ENCODE measurements at regions not wholly inside any gene's neighbourhood (a gene's known extent, or its start where the extent isn't known, plus 50 kb on each side); places are given as distances from the start of the nearest gene placed in this dataset.

DNA sequence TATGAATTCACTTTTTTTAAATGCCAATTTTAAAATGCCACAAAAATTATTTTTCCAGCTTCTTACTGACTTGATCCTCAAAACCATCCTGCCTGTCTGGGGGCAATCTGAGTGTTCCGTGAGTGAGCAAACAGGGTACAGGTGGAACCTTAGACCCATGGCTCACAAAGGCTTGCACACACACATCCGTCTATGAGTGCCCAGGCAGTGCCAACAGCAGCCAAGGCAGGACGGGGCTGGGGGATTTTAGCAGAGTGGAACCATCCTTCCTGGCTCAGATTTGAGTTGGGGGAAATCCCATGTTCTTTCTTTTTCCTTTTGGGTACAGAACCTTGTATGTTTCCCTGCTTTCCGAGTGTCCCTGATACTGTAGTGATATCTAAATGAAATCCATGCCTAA lies 377.7 kb upstream of the MGMT start:
- H3K4me1 Mint-ChIP-seq (ENCODE audit: low read depth): no peaks in the 10 kb centered on the region
- no peaks in the 10 kb centered on the region for H3K27me3 Mint-ChIP-seq (ENCODE audit: insufficient read depth)
- TF ChIP-seq, protein P1, sequence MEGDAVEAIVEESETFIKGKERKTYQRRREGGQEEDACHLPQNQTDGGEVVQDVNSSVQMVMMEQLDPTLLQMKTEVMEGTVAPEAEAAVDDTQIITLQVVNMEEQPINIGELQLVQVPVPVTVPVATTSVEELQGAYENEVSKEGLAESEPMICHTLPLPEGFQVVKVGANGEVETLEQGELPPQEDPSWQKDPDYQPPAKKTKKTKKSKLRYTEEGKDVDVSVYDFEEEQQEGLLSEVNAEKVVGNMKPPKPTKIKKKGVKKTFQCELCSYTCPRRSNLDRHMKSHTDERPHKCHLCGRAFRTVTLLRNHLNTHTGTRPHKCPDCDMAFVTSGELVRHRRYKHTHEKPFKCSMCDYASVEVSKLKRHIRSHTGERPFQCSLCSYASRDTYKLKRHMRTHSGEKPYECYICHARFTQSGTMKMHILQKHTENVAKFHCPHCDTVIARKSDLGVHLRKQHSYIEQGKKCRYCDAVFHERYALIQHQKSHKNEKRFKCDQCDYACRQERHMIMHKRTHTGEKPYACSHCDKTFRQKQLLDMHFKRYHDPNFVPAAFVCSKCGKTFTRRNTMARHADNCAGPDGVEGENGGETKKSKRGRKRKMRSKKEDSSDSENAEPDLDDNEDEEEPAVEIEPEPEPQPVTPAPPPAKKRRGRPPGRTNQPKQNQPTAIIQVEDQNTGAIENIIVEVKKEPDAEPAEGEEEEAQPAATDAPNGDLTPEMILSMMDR (IDR thresholded peaks at IDR 0.05): no peak
- H3K9me3 Mint-ChIP-seq: peaks cover 58% of the 10 kb centered on the region
- H3K27ac Mint-ChIP-seq: no peak overlapping the region
- no peak overlapping the region for H3K4me3 Mint-ChIP-seq
- no peaks in the 10 kb centered on the region for H3K36me3 Mint-ChIP-seq (ENCODE audit: low read depth)
- no peak for DNase-seq

DNA sequence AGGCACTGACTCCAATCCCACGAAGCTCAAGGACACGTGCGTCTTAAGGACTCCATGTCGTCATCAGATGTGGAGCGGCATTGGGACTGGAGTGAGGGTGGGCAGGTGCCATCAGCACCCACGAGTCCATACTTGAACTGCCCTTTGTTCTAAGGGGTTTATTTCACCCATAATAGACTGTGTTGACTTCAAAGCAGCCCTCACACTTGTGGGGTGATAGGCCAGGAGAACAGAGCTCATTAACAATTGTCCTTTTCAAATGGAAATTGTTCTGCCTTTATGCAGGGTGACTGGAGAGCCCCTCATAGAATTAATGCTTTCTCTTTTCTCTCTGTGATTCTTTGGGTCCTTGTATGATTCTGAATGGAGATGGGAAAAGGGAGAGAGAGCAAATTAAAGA lies 376.9 kb upstream of the MGMT start:
- no peaks in the 10 kb centered on the region for H3K36me3 Mint-ChIP-seq (ENCODE audit: low read depth)
- H3K4me3 Mint-ChIP-seq: no peak overlapping the region
- H3K27ac Mint-ChIP-seq: no peak overlapping the region
- peaks cover 53% of the 10 kb centered on the region for H3K9me3 Mint-ChIP-seq
- no peaks in the 10 kb centered on the region for H3K27me3 Mint-ChIP-seq (ENCODE audit: insufficient read depth)
- H3K4me1 Mint-ChIP-seq (ENCODE audit: low read depth): no peaks in the 10 kb centered on the region
- TF ChIP-seq, protein P1 (IDR thresholded peaks at IDR 0.05): no peak
- no peak for DNase-seq

- Mint-ChIP-seq H3K27ac (no peak overlapping the region), H3K9me3 (peaks cover 53% of the 10 kb centered on the region), H3K4me3 (no peak overlapping the region), H3K4me1 (ENCODE audit: low read depth) (no peaks in the 10 kb centered on the region), H3K27me3 (ENCODE audit: insufficient read depth) (no peaks in the 10 kb centered on the region), H3K36me3 (ENCODE audit: low read depth) (no peaks in the 10 kb centered on the region)
- DNase-seq: no peak
- TF ChIP-seq, protein P1 (IDR thresholded peaks at IDR 0.05): no peak
Observed at GRCh38 chr10:129090618-129091366, 376.2 kb upstream of the MGMT start.

DNA sequence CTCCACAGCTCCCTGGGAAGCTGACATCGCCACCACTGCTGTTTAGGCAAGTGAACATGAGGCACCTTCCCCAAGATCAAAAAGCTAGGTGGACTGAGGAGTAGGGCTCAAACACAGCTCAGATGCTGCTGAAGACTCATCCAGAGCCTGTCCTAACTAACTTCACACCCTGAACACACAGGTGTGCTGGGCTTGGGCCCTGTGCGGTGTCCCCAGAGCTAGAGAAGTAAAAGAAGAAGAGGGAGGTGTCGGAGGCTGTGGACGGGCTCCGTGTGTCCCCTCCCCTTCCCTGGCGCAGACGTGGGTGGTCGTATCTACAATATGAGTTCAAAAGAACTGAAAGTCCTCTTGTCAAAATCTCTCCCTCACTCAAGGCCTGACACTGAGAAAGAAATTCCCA lies 373.4 kb upstream of the MGMT start:
- no peak overlapping the region for H3K27ac Mint-ChIP-seq
- H3K4me3 Mint-ChIP-seq: no peak overlapping the region
- peaks cover 55% of the 10 kb centered on the region for H3K9me3 Mint-ChIP-seq
- DNase-seq: no peak
- H3K36me3 Mint-ChIP-seq (ENCODE audit: low read depth): no peaks in the 10 kb centered on the region
- no peaks in the 10 kb centered on the region for H3K27me3 Mint-ChIP-seq (ENCODE audit: insufficient read depth)
- H3K4me1 Mint-ChIP-seq (ENCODE audit: low read depth): no peaks in the 10 kb centered on the region
- TF ChIP-seq, protein P1 (IDR thresholded peaks at IDR 0.05): no peak

- 0 out of 2 replicates have a peak, but pooled peaks cover under 1% of the 10 kb centered on the region for H3K27me3 Mint-ChIP-seq (ENCODE audit: insufficient read depth)
- H3K36me3 Mint-ChIP-seq (ENCODE audit: low read depth): no peaks in the 10 kb centered on the region
- no peak for DNase-seq
- no peak overlapping the region for H3K27ac Mint-ChIP-seq
- H3K4me1 Mint-ChIP-seq (ENCODE audit: low read depth): no peaks in the 10 kb centered on the region
- TF ChIP-seq, protein P1 (IDR thresholded peaks at IDR 0.05): no peak
- peaks cover 61% of the 10 kb centered on the region for H3K9me3 Mint-ChIP-seq
- no peak overlapping the region for H3K4me3 Mint-ChIP-seq
Observed at GRCh38 chr10:129094233-129094632, 372.8 kb upstream of the MGMT start.

Measured in HFFc6 (cell line).